ENCODE measurements at regions not wholly inside any gene's neighbourhood (a gene's known extent, or its start where the extent isn't known, plus 50 kb on each side); places are given as distances from the start of the nearest gene placed in this dataset.

DNA sequence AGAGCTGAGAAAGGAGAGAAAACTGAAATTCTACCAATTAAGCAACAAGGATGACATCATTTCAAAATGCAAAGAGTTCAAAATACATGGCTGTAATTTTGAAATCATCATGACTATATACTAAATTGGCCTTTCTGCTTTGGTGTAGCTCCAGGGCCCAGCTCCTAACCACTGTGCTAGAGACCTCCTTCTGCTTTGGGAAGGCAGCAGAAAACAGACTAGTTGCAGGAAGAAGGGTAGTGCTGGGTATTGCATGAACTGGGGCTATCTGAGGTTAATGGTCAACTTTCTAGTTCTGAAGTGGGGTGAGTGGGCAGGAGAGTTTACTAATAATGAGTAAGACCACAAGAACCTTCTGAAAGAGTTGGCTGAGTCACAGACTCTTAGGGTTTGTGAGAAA lies 66.2 kb downstream of the PTGER2 start:
- in situ Hi-C loops (cut with HindIII; ENCODE audit: low pct_unique_long_range_greater_than_20kb, low sequenced_read_pairs), result no loop called here
- peak; percentile 19 for DNase-seq (ENCODE audit: low read depth)
